ENCODE measurements at regions not wholly inside any gene's neighbourhood (a gene's known extent, or its start where the extent isn't known, plus 50 kb on each side); places are given as distances from the start of the nearest gene placed in this dataset.

DNA sequence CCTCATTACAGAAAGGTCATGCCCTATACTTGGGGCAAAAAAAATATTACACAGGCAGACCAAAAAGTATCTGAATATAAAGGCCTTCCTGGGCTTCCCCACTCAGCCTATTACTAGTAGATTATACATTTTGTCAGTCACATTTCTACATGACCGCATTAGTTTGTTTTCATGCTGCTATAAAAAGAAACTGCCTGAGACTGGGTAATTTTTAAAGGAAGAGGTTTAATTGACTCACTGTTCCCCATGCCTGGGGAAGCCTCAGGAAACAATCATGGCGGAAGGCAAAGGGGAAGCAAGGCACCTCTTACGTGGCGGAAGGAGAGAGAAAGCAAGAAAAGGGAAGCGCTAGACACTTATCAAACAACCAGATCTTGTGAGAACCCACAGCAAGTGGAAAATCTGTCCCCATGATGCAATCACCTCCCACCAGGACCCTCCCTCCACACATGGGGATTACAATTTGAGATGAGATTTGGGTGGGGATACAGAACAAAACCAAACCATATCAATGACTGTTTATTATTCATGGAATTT is 1312.0 kb downstream of the PCDH7 start:
- POLR2A ChIA-PET, result no interaction called here
- CTCF ChIA-PET, result no interaction called here

GRCh38 chr4:32037399-32037798 is 1317.2 kb downstream of the PCDH7 start:
- CTCF ChIA-PET, result no interaction called here
- POLR2A ChIA-PET, result no interaction called here

DNA sequence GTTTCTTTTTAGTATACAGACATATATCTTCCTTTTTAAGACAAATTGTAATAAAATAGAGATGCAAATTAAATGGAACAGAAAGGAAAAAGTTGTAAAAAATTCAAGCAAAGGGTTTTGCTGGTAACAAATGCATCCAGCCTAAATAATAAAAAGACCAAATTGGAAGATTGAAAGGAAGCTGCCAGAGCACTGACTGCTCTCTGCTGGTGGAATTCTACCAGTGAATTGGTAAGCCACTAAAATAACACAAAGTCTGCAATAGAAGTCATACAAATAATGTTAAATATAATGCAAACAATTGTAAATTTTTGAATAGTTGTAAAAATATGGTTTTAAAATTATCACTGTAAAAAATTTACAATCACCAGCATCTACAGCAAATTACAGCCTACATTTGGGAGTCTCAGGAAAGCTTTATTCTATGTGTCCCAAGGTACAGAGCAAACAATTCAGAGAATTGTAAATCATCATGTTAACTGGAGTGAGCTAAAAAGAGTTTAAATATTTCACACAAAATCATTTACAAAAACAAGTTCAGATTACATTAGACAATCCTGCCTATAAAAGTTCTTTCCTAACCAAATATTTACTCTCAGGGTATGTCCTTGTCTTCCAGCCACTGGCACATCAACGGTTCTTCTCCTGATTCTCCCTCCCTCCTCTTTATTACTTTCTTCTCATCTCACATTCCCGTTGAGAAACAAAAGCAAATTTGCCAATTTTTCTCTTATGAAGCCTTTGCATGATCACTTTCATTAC is 1322.5 kb downstream of the PCDH7 start:
- ChIA-PET CTCF (no interaction called here), POLR2A (no interaction called here)

DNA sequence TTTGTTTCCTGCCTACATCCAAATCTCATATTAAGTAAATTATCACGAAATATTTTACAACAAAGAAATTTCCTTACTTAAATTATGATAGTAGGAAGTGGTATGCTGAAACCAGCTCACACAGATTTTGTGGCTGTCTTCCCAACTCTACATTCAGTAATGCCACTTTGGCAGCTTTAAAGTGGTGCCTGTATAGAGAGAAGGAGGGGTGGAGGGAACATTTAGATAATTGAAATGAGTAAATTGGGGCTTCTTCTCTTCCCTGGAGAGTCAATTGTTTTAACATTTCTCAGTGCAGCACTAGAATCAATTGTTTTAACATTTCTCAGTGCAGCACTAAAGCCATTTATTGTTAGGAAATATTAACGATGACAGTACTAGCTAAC is 1323.1 kb downstream of the PCDH7 start:
- ChIA-PET CTCF (no interaction called here), POLR2A (no interaction called here)

DNA sequence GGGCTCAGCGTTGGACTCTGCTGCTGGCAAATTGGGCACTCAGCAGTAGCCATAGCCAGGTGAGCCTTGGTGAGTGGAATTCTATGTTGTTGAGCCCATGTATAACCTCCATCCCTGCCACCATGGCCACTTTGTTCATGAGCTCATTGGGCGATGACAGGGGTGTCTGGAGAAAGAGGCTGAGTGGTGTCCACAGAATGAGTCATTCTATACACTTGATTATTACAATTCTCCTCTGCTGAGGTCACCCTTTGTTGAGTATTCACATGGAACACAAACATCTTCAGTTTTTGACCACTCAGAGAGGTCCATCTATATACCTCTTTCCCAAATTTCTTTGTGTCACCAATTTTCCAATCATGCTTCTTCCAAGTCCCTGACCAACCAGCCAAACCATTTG is 1341.7 kb downstream of the PCDH7 start:
- ChIA-PET POLR2A (no interaction called here), CTCF (no interaction called here)

GRCh38 chr4:32073542-32073941 is 1353.4 kb downstream of the PCDH7 start:
- CTCF ChIA-PET, result interaction anchor here (0.6 kb wide), 1 partner anchor 143 kb away, joined by 3 read pairs; no protein-coding TSS in a partner anchor
- POLR2A ChIA-PET, result no interaction called here

DNA sequence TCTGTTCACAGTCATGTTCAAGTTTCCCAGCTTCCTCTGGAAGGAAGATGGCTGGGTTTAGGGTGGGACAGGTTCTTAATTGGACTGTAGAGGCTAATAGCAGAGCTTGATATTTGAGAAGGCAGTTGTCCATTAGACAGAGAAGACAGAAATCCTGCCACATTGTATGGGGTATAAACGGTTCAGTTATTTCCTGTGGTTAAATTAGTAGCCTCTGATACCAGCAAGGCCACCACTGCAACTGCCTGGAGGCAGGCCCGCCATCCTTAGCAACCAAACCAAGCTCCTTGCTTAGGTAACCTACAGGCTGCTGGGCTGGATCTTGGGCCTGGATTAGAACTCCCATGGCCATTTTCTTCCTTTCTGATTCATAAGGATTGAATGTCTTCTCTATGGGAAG is 1367.0 kb downstream of the PCDH7 start:
- ChIA-PET POLR2A (no interaction called here), CTCF (no interaction called here)

DNA sequence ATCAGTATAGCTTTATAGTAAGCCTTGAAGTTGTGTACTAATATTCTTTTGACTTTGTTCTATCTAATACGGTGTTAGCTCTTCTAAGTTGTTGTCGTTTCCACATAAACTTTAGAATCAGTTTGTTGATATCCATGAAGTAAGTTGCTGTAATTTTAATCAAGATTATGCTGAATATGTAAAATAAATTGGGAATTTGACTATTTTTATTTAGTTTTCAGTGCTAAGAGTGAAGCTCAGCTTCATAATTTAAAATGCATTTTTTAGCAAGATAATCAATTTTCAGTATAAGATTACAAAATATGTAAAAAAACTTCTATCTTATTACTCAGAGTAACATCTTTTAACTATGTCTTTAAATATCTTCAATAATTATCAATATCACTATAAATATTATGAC is 1374.8 kb downstream of the PCDH7 start:
- ChIA-PET CTCF (no interaction called here), POLR2A (no interaction called here)

DNA sequence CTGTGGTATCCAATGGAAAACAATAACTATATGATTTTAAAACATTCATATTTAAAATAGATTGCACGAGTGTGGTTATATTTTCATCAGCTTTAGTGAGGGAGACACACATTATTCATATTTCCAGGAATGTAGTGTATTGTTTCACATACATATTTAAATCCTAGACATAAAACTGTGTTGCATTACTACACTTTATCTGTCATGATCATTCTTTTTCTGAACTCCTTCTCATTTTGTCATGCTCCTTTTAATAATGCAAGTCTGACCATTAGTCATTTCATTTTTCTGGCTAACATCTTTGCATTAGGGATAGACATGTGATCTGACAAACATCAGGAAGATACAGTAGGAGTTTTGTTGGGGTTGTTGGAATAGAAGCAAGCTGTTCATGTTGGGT is 1382.7 kb downstream of the PCDH7 start:
- ChIA-PET POLR2A (no interaction called here), CTCF (no interaction called here)

DNA sequence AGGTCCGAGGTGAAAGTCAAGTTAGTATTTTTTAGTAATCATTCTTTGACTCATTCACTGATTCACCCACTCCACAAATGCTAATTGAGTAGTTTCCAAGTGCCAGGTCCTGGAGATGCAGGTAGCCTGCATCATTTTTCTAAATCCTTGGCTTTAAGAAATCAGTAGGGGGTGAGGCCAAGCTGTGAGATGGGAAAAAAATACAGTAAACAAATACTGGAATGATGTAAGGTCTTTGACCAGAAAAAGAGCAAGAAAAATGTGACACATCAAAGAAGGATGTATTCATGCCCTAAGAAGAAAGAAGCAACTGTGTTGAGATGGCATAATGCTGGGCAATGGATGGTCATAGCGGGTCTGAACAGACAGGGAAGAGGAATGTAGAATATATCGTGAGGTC is 1386.6 kb downstream of the PCDH7 start:
- ChIA-PET CTCF (no interaction called here), POLR2A (no interaction called here)

- POLR2A ChIA-PET, result no interaction called here
- CTCF ChIA-PET, result no interaction called here
Observed at GRCh38 chr4:32112891-32113290, 1392.7 kb downstream of the PCDH7 start.

DNA sequence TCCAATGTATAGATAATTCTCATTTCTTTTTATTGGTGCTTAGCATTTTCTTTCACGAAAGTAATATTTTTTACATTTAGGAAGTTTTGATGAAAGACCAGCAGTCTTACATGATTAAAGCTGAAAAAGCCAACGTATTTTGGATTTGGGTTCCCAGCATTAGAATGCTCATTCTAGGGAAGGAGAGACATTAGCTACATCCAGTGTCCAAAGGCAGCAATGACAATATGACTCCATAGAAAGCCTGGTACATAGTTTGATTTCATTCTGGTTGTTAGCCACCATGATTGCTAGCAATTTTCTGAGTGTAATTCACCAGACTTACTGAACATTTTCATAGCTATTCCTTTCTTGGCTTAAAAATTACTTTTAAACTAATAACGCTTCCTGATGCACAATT is 1397.5 kb downstream of the PCDH7 start:
- ChIA-PET POLR2A (no interaction called here), CTCF (no interaction called here)

DNA sequence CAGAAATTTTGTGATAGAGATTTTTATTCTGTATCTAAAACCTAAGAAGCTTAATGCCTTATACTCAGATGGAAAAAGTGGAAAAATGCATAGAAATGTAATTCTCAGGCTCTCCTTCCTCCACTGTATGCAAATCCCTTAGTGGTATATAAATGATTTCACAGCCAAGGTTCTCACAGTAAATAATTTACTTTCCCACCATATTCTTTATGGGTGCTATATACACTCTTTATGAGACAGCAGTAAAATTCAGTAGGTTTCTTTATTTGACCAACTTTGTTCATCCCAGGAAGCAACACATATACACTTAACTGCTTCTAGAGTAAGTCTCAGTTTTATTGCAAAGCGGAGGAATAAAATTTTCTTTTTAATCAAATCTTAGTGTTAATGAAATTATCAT is 1399.7 kb downstream of the PCDH7 start:
- ChIA-PET CTCF (no interaction called here), POLR2A (no interaction called here)

- POLR2A ChIA-PET, result no interaction called here
- CTCF ChIA-PET, result no interaction called here
Observed at GRCh38 chr4:32128549-32128948, 1408.4 kb downstream of the PCDH7 start.

DNA sequence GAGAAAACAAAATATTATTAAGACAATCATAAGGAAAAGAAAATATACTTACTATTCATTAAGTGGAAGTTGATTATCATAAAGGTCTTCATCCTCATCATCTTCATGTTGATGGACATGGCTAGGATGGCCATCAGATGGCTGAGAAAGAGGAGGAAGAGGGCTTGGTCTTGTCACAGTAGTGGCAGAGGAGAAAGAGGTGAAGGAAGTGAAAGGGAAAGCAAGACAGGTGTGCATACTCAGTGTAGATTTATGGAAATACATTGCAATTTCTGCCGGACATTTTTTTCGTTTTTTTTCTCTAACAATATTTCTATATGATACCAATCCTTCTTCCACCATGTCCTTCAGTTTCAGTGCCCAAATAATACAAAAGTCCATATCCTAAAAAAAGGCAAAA is 1409.8 kb downstream of the PCDH7 start:
- POLR2A ChIA-PET, result no interaction called here
- CTCF ChIA-PET, result no interaction called here

- ChIA-PET CTCF (no interaction called here), POLR2A (no interaction called here)
Observed at GRCh38 chr4:32133141-32133540, 1413.0 kb downstream of the PCDH7 start.

DNA sequence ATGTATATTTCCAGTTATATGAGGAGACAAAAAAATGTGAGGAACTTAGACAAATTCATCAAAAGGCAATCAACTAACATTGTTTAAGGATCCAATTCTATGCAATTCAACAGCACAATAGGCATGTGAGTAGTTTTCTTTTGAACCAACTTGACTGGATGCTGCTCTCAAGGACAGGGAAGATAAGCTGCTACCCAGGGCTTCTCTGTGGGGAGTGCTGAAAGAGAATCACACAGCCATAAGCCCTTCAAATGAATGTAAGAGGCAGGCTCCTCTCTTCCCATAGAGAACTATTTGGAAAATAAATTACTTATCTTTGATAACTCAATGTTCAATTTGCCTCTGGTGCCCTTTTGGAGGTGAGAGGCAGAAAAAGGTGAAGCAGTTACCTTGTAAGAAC is 1413.6 kb downstream of the PCDH7 start:
- ChIA-PET POLR2A (no interaction called here), CTCF (no interaction called here)

- CTCF ChIA-PET, result no interaction called here
- POLR2A ChIA-PET, result no interaction called here
Observed at GRCh38 chr4:32135642-32136041, 1415.5 kb downstream of the PCDH7 start.

DNA sequence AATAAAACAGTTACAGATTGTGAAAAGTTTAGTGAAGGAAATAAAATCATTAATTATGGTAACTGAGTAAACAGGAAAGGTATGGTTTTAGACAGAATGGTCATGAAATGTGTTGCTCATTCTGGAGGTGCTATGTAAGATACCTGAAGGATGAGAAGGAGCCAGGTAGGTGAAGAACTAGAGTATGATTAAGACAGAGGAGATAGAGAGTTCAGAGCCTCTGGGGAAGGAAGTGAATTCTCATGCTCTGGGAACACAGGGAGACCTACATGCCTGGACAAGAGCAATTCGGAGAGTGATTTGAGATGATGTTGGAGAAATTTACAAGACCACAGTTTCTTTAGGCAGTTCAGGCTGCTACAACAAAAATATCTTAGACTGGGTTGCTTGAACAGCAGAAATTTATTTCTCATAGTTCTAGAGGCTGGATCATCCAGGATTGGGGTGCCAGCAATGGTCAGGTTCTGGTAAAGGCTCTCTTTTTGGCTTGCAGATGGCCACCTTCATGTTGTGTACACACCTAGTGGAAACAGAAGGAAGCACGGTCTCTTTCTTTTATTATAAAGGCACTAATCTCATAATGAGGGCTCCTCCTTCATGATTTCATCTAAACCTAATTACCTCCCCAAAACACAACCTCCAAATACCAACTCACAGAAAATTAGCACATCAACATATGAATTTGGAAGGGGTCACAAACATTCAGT is 1416.1 kb downstream of the PCDH7 start:
- ChIA-PET POLR2A (no interaction called here), CTCF (no interaction called here)

- CTCF ChIA-PET, result no interaction called here
- POLR2A ChIA-PET, result no interaction called here
Observed at GRCh38 chr4:32140636-32141035, 1420.5 kb downstream of the PCDH7 start.

DNA sequence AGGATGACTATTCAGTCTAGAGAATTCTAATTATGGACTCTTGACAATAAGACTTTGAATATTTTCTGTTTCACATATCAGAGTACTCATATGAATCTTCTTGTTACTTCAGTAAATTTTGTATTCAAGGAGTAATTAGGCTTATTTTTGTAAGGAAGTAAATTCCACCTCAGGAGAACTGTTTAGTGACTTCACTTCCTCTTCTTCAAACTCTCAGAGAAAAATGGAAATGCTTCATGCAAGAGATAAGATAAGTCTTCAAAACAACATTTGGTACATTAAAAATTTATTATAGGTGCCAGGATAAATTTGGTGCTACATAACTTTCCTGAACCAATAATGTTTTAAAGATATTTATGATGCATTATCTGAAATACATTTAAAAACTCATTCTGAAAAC is 1421.9 kb downstream of the PCDH7 start:
- ChIA-PET CTCF (no interaction called here), POLR2A (no interaction called here)

DNA sequence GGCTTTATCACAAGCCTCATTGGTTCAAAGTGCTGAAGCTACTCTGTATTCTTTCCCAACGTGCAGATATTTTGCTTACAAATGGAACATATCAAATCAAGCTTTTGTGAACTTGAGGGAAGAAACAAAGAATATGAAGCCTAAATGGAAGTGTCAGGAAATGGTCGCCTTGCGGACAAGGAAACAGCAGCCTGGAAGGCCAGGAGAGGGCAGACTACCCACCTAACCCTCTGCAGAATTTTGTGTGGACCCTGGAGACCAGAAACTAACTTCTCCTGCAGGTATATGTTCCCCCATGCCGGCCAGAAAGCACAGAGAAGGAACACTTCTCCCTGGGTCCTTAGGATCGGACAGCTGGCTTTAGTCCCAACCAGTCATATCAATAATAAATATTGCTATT is 1425.8 kb downstream of the PCDH7 start:
- CTCF ChIA-PET, result no interaction called here
- POLR2A ChIA-PET, result no interaction called here

All from activated CD8-positive, alpha-beta memory T cell treated with anti-CD3 and anti-CD28 coated beads for 36 hours (primary cell).